ENCODE measurements at regions not wholly inside any gene's neighbourhood (a gene's known extent, or its start where the extent isn't known, plus 50 kb on each side); places are given as distances from the start of the nearest gene placed in this dataset.

- Histone ChIP-seq H3K9me3 (no peaks in the 10 kb centered on the region), H3K36me3 (no peaks in the 10 kb centered on the region), H3K4me3 (no peak overlapping the region), H3K27me3 (no peaks in the 10 kb centered on the region), H3K27ac (no peak overlapping the region), H3K4me1 (no peaks in the 10 kb centered on the region)
- DNase-seq: no peak
- ATAC-seq: no peak
- intact Hi-C loops (cut with DNase I; ENCODE audit: low total_unique reads) (no loop called here), in situ Hi-C loops (cut with MboI; ENCODE audit: low sequenced_read_pairs in 4 of 4) (no loop called here)
- TF ChIP-seq POLR2A (IDR thresholded peaks at IDR 0.05) (no peak), CTCF (IDR thresholded peaks at IDR 0.05 in 4 of 5, conservative IDR thresholded peaks at IDR 0.05 in 1 of 5) (no peak)
These were observed 113.2 kb upstream of the LSM6 start for GRCh38 chr4:146062340-146062739.

DNA sequence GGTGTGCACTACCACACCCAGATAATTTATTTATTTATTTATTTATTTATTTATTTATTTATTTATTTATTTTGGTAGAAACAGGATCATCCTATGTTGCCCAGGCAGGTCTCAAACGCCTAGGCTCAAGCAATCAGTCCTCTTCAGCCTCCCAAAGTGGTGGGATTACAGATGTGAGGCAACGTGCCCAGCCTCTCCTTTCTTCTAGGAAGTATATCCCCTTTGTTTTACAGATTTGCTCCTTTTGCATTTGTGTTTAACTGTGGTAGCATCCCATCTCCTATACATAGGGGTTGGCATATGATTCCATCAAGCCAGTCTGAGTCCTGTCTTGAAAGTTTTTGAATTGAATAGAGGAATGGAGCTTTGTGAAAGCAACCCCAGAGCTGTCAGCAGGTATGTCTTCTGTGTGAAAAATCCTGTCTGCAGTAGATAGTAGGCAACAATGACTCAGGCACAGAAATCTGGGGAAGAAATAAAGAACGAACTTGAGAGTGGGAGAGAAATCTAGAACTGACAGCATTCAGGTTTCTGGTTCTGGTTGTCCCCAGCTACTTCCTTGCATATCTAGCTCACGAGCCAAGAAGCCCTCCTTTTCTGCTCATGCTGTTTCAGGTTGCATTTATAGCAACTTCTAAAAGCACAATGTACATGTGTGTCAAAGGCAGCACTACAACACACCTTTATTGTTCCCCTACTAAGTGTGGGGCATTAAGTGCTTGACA, 113.7 kb upstream of the LSM6 start:
- ATAC-seq: no peak
- Histone ChIP-seq H3K4me3 (no peak overlapping the region), H3K4me1 (no peaks in the 10 kb centered on the region), H3K27ac (no peak overlapping the region), H3K36me3 (no peaks in the 10 kb centered on the region), H3K27me3 (no peaks in the 10 kb centered on the region), H3K9me3 (no peaks in the 10 kb centered on the region)
- no peak for DNase-seq
- intact Hi-C loops (cut with DNase I; ENCODE audit: low total_unique reads) (no loop called here), in situ Hi-C loops (cut with MboI; ENCODE audit: low sequenced_read_pairs in 4 of 4) (no loop called here)
- TF ChIP-seq POLR2A (IDR thresholded peaks at IDR 0.05) (no peak), CTCF (IDR thresholded peaks at IDR 0.05 in 4 of 5, conservative IDR thresholded peaks at IDR 0.05 in 1 of 5) (no peak)

- H3K9me3 ChIP-seq: no peaks in the 10 kb centered on the region
- H3K27ac ChIP-seq: no peak overlapping the region
- ATAC-seq (no peak), DNase-seq (no peak)
- intact Hi-C loops (cut with DNase I; ENCODE audit: low total_unique reads) (no loop called here), in situ Hi-C loops (cut with MboI; ENCODE audit: low sequenced_read_pairs in 4 of 4) (no loop called here)
- TF ChIP-seq POLR2A (IDR thresholded peaks at IDR 0.05) (no peak), CTCF (IDR thresholded peaks at IDR 0.05 in 4 of 5, conservative IDR thresholded peaks at IDR 0.05 in 1 of 5) (no peak)
- no peaks in the 10 kb centered on the region for H3K27me3 ChIP-seq
- H3K4me3 ChIP-seq: no peak overlapping the region
- no peaks in the 10 kb centered on the region for H3K4me1 ChIP-seq
- H3K36me3 ChIP-seq: no peaks in the 10 kb centered on the region
These were observed 115.7 kb upstream of the LSM6 start for GRCh38 chr4:146059865-146060264.

DNA sequence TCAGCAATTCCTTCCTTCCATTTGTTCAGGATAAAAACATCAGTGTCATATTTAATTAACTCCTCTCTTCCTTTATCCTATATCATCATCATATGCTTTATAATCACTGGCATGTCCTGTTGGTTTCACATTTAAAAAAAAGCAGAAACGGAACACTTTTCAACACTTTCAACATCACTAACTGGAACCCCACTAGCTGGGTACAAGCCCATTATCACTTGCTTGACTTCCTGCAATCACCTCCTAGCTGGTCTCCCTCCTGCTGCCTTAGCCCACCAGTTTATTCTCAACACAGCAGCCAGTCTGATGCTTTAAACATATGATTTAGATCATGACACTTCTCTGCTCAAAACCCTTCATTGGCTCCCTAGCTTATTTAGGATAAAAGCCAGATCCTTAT, 116.4 kb upstream of the LSM6 start:
- intact Hi-C loops (cut with DNase I; ENCODE audit: low total_unique reads): no loop called here

More for the DNA sequence above, 116.4 kb upstream of the LSM6 start:
- Histone ChIP-seq H3K4me3 (no peak overlapping the region), H3K27ac (no peak overlapping the region), H3K36me3 (no peaks in the 10 kb centered on the region), H3K4me1 (no peaks in the 10 kb centered on the region), H3K9me3 (no peaks in the 10 kb centered on the region), H3K27me3 (no peaks in the 10 kb centered on the region)
- TF ChIP-seq CTCF (IDR thresholded peaks at IDR 0.05 in 4 of 5, conservative IDR thresholded peaks at IDR 0.05 in 1 of 5): no peak
- DNase-seq (no peak), ATAC-seq (no peak)
- in situ Hi-C loops (cut with MboI; ENCODE audit: low sequenced_read_pairs in 4 of 4): no loop called here
